ENCODE measurements at regions not wholly inside any gene's neighbourhood (a gene's known extent, or its start where the extent isn't known, plus 50 kb on each side); places are given as distances from the start of the nearest gene placed in this dataset.

- no peak for DNase-seq
Measured at GRCh38 chr4:65839164-65839931, 169.1 kb upstream of the EPHA5 start.

- no peak for DNase-seq
Measured at GRCh38 chr4:65834707-65835106, 164.4 kb upstream of the EPHA5 start.

GRCh38 chr4:65831828-65832227 is 161.5 kb upstream of the EPHA5 start:
- DNase-seq, result no peak

- DNase-seq, result no peak
Measured at GRCh38 chr4:65825116-65825753, 154.9 kb upstream of the EPHA5 start.

- no peak for DNase-seq
Measured at GRCh38 chr4:65819192-65819591, 148.9 kb upstream of the EPHA5 start.

GRCh38 chr4:65805936-65806335 is 135.6 kb upstream of the EPHA5 start:
- no peak for DNase-seq

- no peak for DNase-seq
Measured at GRCh38 chr4:65799513-65799912, 129.2 kb upstream of the EPHA5 start.

- DNase-seq, result no peak
Measured at GRCh38 chr4:65798498-65799127, 128.3 kb upstream of the EPHA5 start.

- no peak for DNase-seq
Measured at GRCh38 chr4:65791812-65792308, 121.6 kb upstream of the EPHA5 start.

- DNase-seq, result no peak
Measured at GRCh38 chr4:65791111-65791811, 121.0 kb upstream of the EPHA5 start.

- no peak for DNase-seq
Measured at GRCh38 chr4:65789805-65790204, 119.5 kb upstream of the EPHA5 start.

- no peak for DNase-seq
Measured at GRCh38 chr4:65789341-65789740, 119.1 kb upstream of the EPHA5 start.

- DNase-seq, result no peak
Measured at GRCh38 chr4:65777270-65777669, 107.0 kb upstream of the EPHA5 start.

- DNase-seq, result no peak
Measured at GRCh38 chr4:65773636-65774035, 103.3 kb upstream of the EPHA5 start.

GRCh38 chr4:65747386-65747785 is 77.1 kb upstream of the EPHA5 start:
- no peak for DNase-seq

GRCh38 chr4:65738134-65738533 is 67.8 kb upstream of the EPHA5 start:
- no peak for DNase-seq

GRCh38 chr4:65737672-65738071 is 67.4 kb upstream of the EPHA5 start:
- DNase-seq, result no peak

- DNase-seq, result no peak
Measured at GRCh38 chr4:65724973-65725372, 54.7 kb upstream of the EPHA5 start.
